ENCODE measurements at regions not wholly inside any gene's neighbourhood (a gene's known extent, or its start where the extent isn't known, plus 50 kb on each side); places are given as distances from the start of the nearest gene placed in this dataset.

DNA sequence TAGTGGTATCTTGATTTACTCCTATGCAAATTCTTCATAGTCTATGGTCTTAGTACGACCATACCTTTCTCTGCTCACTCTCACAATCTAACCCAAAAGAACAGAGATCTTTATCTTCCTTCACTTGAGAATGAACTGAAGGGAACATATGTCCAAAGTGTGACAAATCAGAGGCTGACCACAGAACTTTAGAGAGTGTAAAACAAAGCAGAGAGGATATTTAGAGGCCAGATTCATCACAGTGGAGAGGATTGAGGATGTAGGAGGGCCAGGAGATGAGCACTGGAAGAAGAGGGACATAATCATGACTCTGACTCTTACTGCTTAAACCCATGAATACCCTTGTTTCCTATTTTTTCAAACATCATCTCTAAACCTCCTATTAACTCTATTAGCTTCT, 935.3 kb upstream of the PHF14 start:
- Histone ChIP-seq H3K4me1 (ENCODE audit: low read length) (no peaks in the 10 kb centered on the region), H3K79me2 (ENCODE audit: low read length) (no peaks in the 10 kb centered on the region), H3K27me3 (replicated peaks; ENCODE audit: insufficient read depth, low read length) (no peaks in the 10 kb centered on the region), H3K4me2 (ENCODE audit: low read depth, low read length) (no peak overlapping the region), H3K36me3 (replicated peaks; ENCODE audit: insufficient read depth, low read length) (no peaks in the 10 kb centered on the region), H3K4me3 (ENCODE audit: low read length) (no peak overlapping the region), H2AFZ (ENCODE audit: low read length) (no peak overlapping the region), H3K9me3 (replicated peaks; ENCODE audit: insufficient read depth, low read length) (no peaks in the 10 kb centered on the region), H4K20me1 (ENCODE audit: insufficient read depth, low read length) (no peaks in the 10 kb centered on the region), H3K9ac (ENCODE audit: low read length) (no peak overlapping the region), H3K27ac (ENCODE audit: low read length) (no peak overlapping the region), H3K9me2 (replicated peaks; ENCODE audit: insufficient read depth, low read length) (no peaks in the 10 kb centered on the region), H3F3A (ENCODE audit: insufficient read depth, low read length) (no peaks in the 10 kb centered on the region)
- TF ChIP-seq EZH2 (optimal IDR thresholded peaks at IDR 0.05; ENCODE audit: low read depth, low read length): no peak
- TF ChIP-seq, protein P1, sequence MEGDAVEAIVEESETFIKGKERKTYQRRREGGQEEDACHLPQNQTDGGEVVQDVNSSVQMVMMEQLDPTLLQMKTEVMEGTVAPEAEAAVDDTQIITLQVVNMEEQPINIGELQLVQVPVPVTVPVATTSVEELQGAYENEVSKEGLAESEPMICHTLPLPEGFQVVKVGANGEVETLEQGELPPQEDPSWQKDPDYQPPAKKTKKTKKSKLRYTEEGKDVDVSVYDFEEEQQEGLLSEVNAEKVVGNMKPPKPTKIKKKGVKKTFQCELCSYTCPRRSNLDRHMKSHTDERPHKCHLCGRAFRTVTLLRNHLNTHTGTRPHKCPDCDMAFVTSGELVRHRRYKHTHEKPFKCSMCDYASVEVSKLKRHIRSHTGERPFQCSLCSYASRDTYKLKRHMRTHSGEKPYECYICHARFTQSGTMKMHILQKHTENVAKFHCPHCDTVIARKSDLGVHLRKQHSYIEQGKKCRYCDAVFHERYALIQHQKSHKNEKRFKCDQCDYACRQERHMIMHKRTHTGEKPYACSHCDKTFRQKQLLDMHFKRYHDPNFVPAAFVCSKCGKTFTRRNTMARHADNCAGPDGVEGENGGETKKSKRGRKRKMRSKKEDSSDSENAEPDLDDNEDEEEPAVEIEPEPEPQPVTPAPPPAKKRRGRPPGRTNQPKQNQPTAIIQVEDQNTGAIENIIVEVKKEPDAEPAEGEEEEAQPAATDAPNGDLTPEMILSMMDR (IDR thresholded peaks at IDR 0.05; ENCODE audit: low read length): no peak
- TF ChIP-seq EZH2phosphoT487 (IDR thresholded peaks at IDR 0.05; ENCODE audit: low read length): no peak
- no peak for DNase-seq

DNA sequence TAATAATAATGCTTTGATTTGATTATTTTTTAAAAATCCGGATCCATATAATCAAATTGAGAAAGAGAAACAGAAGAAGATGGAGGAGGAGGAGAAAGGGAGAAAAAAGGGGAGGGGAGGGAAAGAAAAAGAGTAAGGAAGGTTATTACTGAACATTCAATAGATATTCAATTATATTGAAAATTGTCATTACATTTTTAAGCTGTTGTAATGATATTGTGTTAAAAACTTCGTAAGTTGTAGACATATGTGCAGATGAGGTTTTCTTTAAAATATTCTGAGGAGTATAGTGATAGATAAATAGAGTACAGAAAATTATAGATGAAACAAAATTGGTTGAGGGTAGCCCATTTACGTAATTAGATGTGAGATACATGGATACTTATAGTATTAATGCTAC, 933.0 kb upstream of the PHF14 start:
- DNase-seq: no peak
- TF ChIP-seq EZH2phosphoT487 (IDR thresholded peaks at IDR 0.05; ENCODE audit: low read length): no peak
- no peak for TF ChIP-seq EZH2 (optimal IDR thresholded peaks at IDR 0.05; ENCODE audit: low read depth, low read length)
- TF ChIP-seq, protein P1 (IDR thresholded peaks at IDR 0.05; ENCODE audit: low read length): no peak

DNA sequence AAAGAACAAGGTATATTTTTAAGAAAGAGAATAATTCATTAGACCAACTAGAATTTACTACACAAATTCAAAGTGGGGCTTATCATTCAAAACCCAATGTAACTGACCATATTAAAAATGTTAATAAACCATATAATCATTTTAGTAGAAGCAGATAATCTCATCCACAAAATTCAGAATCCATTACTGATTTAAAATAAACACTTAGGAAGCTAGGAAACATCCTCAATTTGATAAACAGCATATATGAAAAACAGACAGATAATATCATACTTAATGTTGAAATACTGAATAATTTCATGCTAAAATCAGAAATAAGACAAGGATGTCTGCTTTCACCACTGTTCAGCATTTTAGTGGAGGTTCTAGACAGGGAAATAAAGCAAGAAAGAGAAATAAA, 902.8 kb upstream of the PHF14 start:
- TF ChIP-seq EZH2phosphoT487 (IDR thresholded peaks at IDR 0.05; ENCODE audit: low read length) (no peak), EZH2 (optimal IDR thresholded peaks at IDR 0.05; ENCODE audit: low read depth, low read length) (no peak)
- TF ChIP-seq, protein P1 (IDR thresholded peaks at IDR 0.05; ENCODE audit: low read length): no peak
- no peaks in the 10 kb centered on the region for H3K36me3 ChIP-seq (replicated peaks; ENCODE audit: insufficient read depth, low read length)
- no peaks in the 10 kb centered on the region for H3K9me2 ChIP-seq (replicated peaks; ENCODE audit: insufficient read depth, low read length)
- no peak overlapping the region for H3K27ac ChIP-seq (ENCODE audit: low read length)
- no peaks in the 10 kb centered on the region for H4K20me1 ChIP-seq (ENCODE audit: insufficient read depth, low read length)
- no peaks in the 10 kb centered on the region for H3K79me2 ChIP-seq (ENCODE audit: low read length)
- no peaks in the 10 kb centered on the region for H3K9me3 ChIP-seq (replicated peaks; ENCODE audit: insufficient read depth, low read length)
- no peak overlapping the region for H2AFZ ChIP-seq (ENCODE audit: low read length)
- H3K4me1 ChIP-seq (ENCODE audit: low read length): no peaks in the 10 kb centered on the region
- H3K4me3 ChIP-seq (ENCODE audit: low read length): no peak overlapping the region
- no peak for DNase-seq
- H3K27me3 ChIP-seq (replicated peaks; ENCODE audit: insufficient read depth, low read length): no peaks in the 10 kb centered on the region
- H3K9ac ChIP-seq (ENCODE audit: low read length): no peak overlapping the region
- no peaks in the 10 kb centered on the region for H3F3A ChIP-seq (ENCODE audit: insufficient read depth, low read length)
- no peak overlapping the region for H3K4me2 ChIP-seq (ENCODE audit: low read depth, low read length)

More for the DNA sequence above, 933.0 kb upstream of the PHF14 start:
- no peaks in the 10 kb centered on the region for H3F3A ChIP-seq (ENCODE audit: insufficient read depth, low read length)
- H3K27me3 ChIP-seq (replicated peaks; ENCODE audit: insufficient read depth, low read length): no peaks in the 10 kb centered on the region
- no peak overlapping the region for H2AFZ ChIP-seq (ENCODE audit: low read length)
- H3K9me2 ChIP-seq (replicated peaks; ENCODE audit: insufficient read depth, low read length): no peaks in the 10 kb centered on the region
- no peaks in the 10 kb centered on the region for H3K4me1 ChIP-seq (ENCODE audit: low read length)
- no peaks in the 10 kb centered on the region for H4K20me1 ChIP-seq (ENCODE audit: insufficient read depth, low read length)
- H3K9ac ChIP-seq (ENCODE audit: low read length): no peak overlapping the region
- no peak overlapping the region for H3K4me3 ChIP-seq (ENCODE audit: low read length)
- no peak overlapping the region for H3K27ac ChIP-seq (ENCODE audit: low read length)
- no peaks in the 10 kb centered on the region for H3K9me3 ChIP-seq (replicated peaks; ENCODE audit: insufficient read depth, low read length)
- H3K36me3 ChIP-seq (replicated peaks; ENCODE audit: insufficient read depth, low read length): no peaks in the 10 kb centered on the region
- H3K79me2 ChIP-seq (ENCODE audit: low read length): no peaks in the 10 kb centered on the region
- no peak overlapping the region for H3K4me2 ChIP-seq (ENCODE audit: low read depth, low read length)

Measured in MM.1S (cell line).